HG03060 (cell line): ENCODE measurements at regions not wholly inside any gene's neighbourhood (a gene's known extent, or its start where the extent isn't known, plus 50 kb on each side); places are given as distances from the start of the nearest gene placed in this dataset.

ENCODE experiments used
- ATAC-seq: cut with Tn5 transposase; IDR thresholded peaks from one replicate; pipeline ENCODE4 v1.9.1; 2021; ENCODE audit warnings: low read depth, moderate number of reproducible peaks; ENCODE audit not compliant: unreplicated experiment

DNA sequence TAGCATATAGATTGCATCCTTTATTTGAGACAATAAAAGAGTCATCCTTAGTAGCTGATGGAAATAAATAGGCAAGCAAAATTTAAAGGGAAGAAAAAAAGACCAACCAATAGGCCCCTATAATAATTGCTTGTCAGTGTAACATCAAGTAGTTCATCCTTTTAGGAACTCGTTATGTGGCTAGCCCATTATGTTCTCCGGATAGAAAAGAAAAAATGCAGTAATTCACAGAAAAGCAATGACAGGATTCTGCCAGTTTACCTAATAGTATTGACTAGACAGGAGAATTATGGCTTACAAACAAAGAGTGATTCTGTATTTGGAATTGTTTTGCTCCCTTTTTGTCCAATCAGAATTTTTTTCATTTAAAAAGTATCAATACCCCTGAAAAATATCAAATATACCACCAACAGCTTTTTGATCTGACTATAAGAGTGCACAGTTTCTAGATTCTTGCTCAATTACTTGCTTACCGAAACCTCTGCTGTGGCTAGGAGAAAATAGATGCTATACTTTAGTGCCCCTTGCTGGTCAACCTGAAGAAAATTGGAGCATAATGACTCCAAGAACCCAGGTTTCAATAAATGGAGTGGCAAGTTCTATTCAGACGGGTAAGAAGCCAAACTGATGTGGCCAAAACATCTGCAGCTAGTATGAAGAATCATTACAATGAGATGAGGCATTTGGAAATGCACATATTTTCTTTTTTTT lies 91.5 kb upstream of the SASH1 start:
- ATAC-seq: no peak

DNA sequence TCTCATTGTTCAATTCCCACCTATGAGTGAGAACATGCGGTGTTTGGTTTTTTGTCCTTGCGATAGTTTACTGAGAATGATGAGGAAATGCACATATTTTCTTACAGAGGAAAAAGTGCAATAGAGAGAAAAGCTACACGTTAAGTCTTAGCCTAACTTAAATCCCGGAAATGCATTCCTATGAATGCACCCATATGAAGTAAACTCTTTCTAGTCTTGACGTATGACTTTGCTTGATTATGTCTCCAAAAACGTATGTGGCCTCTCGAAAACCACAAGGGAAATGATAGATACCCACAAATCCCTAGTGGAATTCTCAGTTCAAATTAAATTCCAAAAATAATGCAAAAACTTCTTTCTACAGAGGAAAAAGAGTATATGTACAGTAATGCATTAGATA lies 90.7 kb upstream of the SASH1 start:
- ATAC-seq: no peak

GRCh38 chr6:148257810-148258209 lies 84.8 kb upstream of the SASH1 start:
- no peak for ATAC-seq

- ATAC-seq: no peak
Observed at GRCh38 chr6:148258868-148259267, 83.8 kb upstream of the SASH1 start.

GRCh38 chr6:148261470-148261869 lies 81.2 kb upstream of the SASH1 start:
- no peak for ATAC-seq

GRCh38 chr6:148263010-148263409 lies 79.6 kb upstream of the SASH1 start:
- ATAC-seq: no peak

- ATAC-seq: no peak
Observed at GRCh38 chr6:148263961-148264360, 78.7 kb upstream of the SASH1 start.

DNA sequence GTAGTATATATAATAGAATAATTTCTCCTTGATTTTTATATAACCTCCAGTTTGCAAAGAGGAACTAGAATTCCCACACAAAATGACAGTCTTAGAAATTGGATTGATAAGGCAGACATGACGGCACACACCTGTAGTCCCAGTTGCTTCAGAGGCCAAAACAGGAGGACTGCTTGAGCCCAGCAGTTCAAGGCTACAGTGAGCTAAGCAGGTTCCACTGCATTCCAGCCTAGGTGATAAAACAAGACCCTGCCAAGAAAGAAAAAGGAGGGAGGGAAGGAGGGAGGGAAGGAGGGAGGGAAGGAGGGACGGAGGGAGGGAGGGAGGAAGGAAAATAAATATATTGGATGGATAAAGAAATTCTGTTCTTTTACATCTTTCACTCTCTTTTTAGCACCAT lies 77.6 kb upstream of the SASH1 start:
- no peak for ATAC-seq

GRCh38 chr6:148269386-148269785 lies 73.3 kb upstream of the SASH1 start:
- ATAC-seq: no peak

DNA sequence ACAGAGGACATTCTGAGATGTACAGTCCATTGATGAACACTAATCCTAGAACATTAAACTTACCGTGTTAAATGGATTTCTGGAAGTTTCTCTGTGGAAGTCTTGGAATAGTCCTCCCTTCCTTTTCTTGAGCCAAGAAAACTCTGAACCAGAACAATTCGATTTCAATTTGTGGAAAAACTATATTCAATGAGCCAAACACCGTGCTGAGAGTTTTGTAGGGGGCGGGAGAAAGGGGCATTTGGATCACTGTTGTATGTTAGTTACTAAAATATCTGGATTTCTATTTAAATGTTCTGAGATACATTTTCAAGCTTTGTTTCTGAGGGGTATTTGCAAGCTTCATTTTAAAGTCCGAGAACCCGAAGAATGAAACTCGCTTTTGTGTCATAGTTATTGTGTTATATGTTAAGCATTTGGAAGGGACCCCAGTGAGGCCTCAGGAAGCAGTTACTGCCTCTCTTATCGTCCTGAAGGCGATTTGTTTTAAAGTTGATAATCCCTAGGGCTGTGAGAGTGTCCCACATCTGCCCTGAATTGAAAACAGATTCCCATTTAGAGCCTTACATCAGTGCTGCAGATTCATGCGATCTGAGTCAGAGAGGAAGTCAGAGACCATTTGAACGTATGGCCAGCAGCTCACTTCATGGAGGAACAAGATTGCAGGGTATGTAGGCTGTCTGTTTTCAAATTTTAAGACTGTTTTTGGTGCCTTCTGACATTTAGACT lies 70.8 kb upstream of the SASH1 start:
- no peak for ATAC-seq

- ATAC-seq: no peak
Observed at GRCh38 chr6:148272597-148272996, 70.0 kb upstream of the SASH1 start.

DNA sequence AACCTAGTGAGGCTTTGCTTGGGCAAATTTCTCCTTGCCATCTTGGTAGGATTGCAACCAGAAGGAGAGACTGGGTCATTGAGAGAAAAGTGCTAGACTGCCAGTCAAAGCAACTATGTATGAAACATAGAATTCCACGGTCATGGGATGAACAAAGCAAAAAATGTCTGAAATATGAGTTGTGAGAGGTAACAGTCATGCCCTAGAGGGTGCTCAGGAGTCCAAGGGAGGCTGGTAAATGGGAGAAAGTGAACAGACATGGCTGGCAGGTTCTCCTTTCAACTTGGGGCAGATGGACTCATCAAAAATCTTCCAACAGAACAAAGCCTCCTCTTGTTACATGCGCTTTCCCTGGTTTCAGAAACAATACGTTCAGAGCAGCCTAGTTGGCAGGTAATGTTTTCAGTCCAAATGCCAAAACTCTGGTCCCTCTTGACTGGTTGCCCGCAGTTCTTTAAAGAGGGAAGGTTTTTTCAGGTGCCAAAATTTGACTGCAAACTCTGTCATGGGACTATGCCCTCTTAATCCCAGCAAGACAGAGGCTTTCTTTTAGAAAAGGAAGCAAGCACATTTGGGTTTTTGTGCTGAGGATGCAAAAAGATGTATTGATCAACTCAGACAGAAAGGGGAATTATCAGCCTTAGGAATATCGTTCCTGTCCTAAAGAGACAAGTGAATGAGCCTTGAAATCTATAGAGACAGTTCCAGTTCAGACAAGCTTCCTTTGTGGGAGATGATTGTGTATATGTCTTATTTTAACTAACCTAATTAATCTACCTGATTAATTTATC lies 68.5 kb upstream of the SASH1 start:
- ATAC-seq: no peak

- no peak for ATAC-seq
Observed at GRCh38 chr6:148274809-148275208, 67.8 kb upstream of the SASH1 start.

GRCh38 chr6:148285205-148285604 lies 57.4 kb upstream of the SASH1 start:
- ATAC-seq: no peak

- no peak for ATAC-seq
Observed at GRCh38 chr6:148286563-148286962, 56.1 kb upstream of the SASH1 start.

DNA sequence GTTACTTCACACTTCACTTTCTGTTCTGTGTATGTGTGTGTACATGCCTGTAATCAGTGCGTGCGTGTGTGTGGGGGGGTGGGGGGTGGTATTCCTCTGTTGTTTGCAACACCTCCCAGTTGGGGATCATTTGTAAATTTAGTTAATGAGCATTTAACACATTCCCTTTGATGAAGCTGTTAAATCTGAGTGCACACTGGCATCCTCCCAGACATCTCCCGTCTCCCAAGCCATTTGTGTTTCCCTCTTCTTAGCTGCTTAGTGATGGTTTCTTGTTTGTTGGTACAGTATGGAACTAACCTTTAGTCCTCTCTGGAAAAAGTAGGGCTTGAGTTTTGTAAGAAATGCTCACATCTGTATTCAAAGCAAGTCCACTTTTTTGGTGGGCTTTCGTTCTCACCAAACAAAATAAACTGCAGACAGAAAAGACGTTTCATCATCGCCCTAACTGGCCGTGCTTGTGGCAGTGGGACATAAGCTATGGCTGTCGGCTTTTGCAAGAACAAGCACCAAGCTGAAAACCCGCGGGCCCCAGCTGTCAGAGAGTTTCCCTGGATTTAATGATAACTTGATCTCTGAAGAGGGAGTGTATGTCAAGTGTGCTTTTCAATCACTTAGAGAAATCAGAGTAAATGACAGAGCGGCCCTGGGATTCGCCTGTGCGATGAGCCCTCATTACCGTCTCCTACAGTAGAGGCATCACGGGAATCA lies 54.9 kb upstream of the SASH1 start:
- ATAC-seq: no peak

DNA sequence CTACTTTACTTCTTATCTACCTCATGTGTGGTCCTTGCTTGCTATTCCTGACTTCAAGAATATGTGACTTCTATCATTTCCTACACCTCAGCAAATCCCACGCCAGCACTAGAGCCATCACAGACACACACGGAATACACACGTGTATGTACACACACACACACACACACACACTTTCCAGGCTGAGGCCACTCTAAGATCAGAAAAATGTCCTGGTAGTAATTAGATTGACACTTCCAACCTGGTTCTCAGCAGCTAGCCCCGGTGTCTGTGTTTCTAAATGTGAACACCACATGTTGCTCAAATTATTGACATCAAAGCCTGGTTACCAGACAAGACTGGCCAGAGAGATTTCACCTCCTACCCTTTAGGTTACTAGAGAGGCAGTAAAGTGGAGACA lies 54.1 kb upstream of the SASH1 start:
- ATAC-seq: no peak

GRCh38 chr6:148289153-148289552 lies 53.5 kb upstream of the SASH1 start:
- ATAC-seq: no peak

- ATAC-seq: no peak
Observed at GRCh38 chr6:148291876-148292275, 50.8 kb upstream of the SASH1 start.
